ENCODE measurements at regions not wholly inside any gene's neighbourhood (a gene's known extent, or its start where the extent isn't known, plus 50 kb on each side); places are given as distances from the start of the nearest gene placed in this dataset.

DNA sequence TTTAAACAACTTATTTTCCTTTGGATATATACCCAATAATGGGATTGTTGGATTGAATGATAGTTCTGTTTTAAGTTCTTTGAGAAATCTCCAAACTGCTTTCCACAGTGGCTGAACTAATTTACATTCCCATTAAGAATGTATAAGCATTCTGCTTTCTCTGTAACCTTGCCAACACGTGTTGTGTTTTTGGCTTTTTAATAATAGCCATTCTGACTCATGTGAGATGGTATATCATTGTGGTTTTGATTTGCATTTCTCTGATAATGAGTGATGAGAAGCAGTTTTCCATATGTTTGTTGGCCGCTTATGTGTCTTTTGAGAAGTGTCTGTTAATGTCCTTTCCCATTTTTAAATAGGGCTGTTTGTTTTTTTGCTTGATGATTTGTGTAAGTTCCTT lies 155.6 kb upstream of the PITX2 start:
- TF ChIP-seq, protein P1, sequence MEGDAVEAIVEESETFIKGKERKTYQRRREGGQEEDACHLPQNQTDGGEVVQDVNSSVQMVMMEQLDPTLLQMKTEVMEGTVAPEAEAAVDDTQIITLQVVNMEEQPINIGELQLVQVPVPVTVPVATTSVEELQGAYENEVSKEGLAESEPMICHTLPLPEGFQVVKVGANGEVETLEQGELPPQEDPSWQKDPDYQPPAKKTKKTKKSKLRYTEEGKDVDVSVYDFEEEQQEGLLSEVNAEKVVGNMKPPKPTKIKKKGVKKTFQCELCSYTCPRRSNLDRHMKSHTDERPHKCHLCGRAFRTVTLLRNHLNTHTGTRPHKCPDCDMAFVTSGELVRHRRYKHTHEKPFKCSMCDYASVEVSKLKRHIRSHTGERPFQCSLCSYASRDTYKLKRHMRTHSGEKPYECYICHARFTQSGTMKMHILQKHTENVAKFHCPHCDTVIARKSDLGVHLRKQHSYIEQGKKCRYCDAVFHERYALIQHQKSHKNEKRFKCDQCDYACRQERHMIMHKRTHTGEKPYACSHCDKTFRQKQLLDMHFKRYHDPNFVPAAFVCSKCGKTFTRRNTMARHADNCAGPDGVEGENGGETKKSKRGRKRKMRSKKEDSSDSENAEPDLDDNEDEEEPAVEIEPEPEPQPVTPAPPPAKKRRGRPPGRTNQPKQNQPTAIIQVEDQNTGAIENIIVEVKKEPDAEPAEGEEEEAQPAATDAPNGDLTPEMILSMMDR (IDR thresholded peaks at IDR 0.05): no peak
- no peak for TF ChIP-seq ZFX (IDR thresholded peaks at IDR 0.05; ENCODE audit: borderline replicate concordance)
